OCI-LY7 (cell line): ENCODE measurements at regions not wholly inside any gene's neighbourhood (a gene's known extent, or its start where the extent isn't known, plus 50 kb on each side); places are given as distances from the start of the nearest gene placed in this dataset.

ENCODE experiments used
- CTCF ChIP-seq: fragments of 200-600 bp; sonication (generic); conservative IDR thresholded peaks from 2 replicates; pipeline ENCODE4 v1.5.1; 2014; ENCODE audit warnings: mild to moderate bottlenecking, antibody characterized with exemption, low read length, moderate library complexity, mixed read lengths
- EZH2phosphoT487 ChIP-seq: fragments of 200-600 bp; sonication (generic); IDR thresholded peaks from 2 replicates; pipeline ENCODE4 v1.6.1; 2018; ENCODE audit warnings: low read depth, borderline replicate concordance, mild to moderate bottlenecking, mixed run types, antibody characterized with exemption, low read length, moderate library complexity, mixed read lengths

GRCh38 chr7:35504365-35504764, 190.6 kb downstream of the HERPUD2 start:
- TF ChIP-seq CTCF (no peak), EZH2phosphoT487 (no peak)
